Effector memory CD4-positive, alpha-beta T cell (primary cell): ENCODE measurements at regions not wholly inside any gene's neighbourhood (a gene's known extent, or its start where the extent isn't known, plus 50 kb on each side); places are given as distances from the start of the nearest gene placed in this dataset.

Experiments used
- DNase-seq, 3 donors: peaks; one replicate each; pipeline ENCODE4 v3.0.0-alpha.2; 2020
- H3K27ac ChIP-seq: 2 replicates; pipeline ENCODE4 v1.7.0; 2013; ENCODE audit warnings: mild to moderate bottlenecking, low read length, moderate library complexity; ENCODE audit not compliant: insufficient read depth, poor library complexity, severe bottlenecking
- H3K27me3 ChIP-seq: replicated peaks from 2 replicates; pipeline ENCODE4 v1.7.0; 2013; ENCODE audit warnings: mild to moderate bottlenecking, low read length; ENCODE audit not compliant: insufficient read depth, control insufficient read depth, poor library complexity, severe bottlenecking
- H3K36me3 ChIP-seq: 2 replicates; pipeline ENCODE4 v1.7.0; 2013; ENCODE audit warnings: mild to moderate bottlenecking, low read length, moderate library complexity; ENCODE audit not compliant: control insufficient read depth, insufficient read depth
- H3K4me1 ChIP-seq: 2 replicates; pipeline ENCODE4 v1.7.0; 2013; ENCODE audit warnings: low read length, mild to moderate bottlenecking; ENCODE audit not compliant: control insufficient read depth, insufficient read depth, poor library complexity, severe bottlenecking
- H3K4me3 ChIP-seq: 2 replicates; pipeline ENCODE4 v1.7.0; 2013; ENCODE audit warnings: low read length, low read depth, mild to moderate bottlenecking; ENCODE audit not compliant: insufficient read depth, poor library complexity, severe bottlenecking
- H3K9me3 ChIP-seq: 2 replicates; pipeline ENCODE4 v1.7.0; 2013; ENCODE audit warnings: mild to moderate bottlenecking, low read length, moderate library complexity; ENCODE audit not compliant: control insufficient read depth

DNA sequence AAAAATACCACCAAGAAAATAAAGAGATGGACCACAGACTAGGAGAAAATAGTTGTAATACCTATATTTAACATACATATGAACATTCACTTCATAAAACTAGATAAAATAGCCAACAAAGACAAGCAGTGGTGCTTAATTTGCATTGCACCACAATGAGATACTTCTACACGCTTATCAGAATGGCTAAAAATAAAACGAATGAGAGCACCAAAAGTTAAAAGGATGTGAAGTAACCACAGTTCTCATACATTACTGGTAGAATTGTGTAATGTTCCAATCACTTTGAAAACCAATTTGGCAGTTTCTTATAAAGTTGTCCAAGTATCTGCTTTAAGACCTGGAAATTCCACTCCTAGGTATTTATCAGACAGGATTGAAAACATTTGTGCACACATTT lies 198.9 kb upstream of the SGCD start:
- DNase-seq, result no peak

GRCh38 chr5:156134216-156134615 lies 192.7 kb upstream of the SGCD start:
- Histone ChIP-seq H3K27me3 (no peaks in the 10 kb centered on the region), H3K4me1 (no peaks in the 10 kb centered on the region), H3K36me3 (no peaks in the 10 kb centered on the region), H3K27ac (no peak overlapping the region), H3K4me3 (no peak overlapping the region), H3K9me3 (no peaks in the 10 kb centered on the region)
- no peak for DNase-seq

More for the DNA sequence above, 198.9 kb upstream of the SGCD start:
- H3K27ac ChIP-seq, result no peak overlapping the region
- no peaks in the 10 kb centered on the region for H3K36me3 ChIP-seq
- no peak overlapping the region for H3K4me3 ChIP-seq
- H3K27me3 ChIP-seq, result no peaks in the 10 kb centered on the region
- no peaks in the 10 kb centered on the region for H3K9me3 ChIP-seq
- H3K4me1 ChIP-seq, result no peaks in the 10 kb centered on the region

GRCh38 chr5:156135531-156135930 lies 191.4 kb upstream of the SGCD start:
- Histone ChIP-seq H3K27me3 (no peaks in the 10 kb centered on the region), H3K4me1 (no peaks in the 10 kb centered on the region), H3K9me3 (no peaks in the 10 kb centered on the region), H3K36me3 (no peaks in the 10 kb centered on the region), H3K4me3 (no peak overlapping the region), H3K27ac (no peak overlapping the region)
- DNase-seq, result no peak

- Histone ChIP-seq H3K4me3 (no peak overlapping the region), H3K36me3 (no peaks in the 10 kb centered on the region), H3K27ac (no peak overlapping the region), H3K9me3 (no peaks in the 10 kb centered on the region), H3K27me3 (no peaks in the 10 kb centered on the region), H3K4me1 (no peaks in the 10 kb centered on the region)
- DNase-seq, result no peak
These were observed 189.7 kb upstream of the SGCD start for GRCh38 chr5:156137071-156137869.

GRCh38 chr5:156142867-156143266 lies 184.1 kb upstream of the SGCD start:
- Histone ChIP-seq H3K27me3 (no peaks in the 10 kb centered on the region), H3K27ac (no peak overlapping the region), H3K36me3 (no peaks in the 10 kb centered on the region), H3K4me3 (no peak overlapping the region), H3K4me1 (no peaks in the 10 kb centered on the region), H3K9me3 (no peaks in the 10 kb centered on the region)
- DNase-seq, result no peak

DNA sequence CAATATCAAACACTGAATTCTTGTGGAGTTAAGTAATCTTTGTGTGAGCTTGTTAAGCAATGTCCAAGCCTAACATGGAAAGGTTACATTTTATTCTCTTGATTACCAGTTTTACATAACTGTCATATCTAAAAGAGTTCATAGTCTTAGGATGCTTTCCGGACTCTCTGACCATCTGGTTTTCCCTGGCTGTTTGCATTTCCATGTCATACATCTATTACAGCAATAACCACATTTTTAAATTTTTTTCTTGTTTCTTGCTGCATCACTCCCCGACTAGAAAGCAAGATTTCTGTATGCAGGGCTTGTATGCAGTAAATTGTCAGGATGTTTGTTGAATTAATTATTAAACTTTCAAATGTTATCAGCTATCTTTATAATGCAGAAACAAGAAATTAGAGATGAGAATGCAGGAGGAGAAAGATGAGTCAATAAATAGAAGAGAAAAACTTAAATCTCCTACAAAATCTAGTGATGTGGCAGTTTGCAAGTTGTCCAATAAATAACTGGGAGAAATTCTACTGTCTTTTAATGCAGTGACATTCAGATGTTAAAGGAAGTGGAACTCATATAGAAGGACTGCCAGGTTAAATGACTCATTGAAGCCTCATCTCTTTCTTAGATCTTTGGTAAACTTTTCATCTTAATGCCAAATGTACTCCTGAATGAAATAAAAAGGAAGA lies 179.6 kb upstream of the SGCD start:
- no peak for DNase-seq
- Histone ChIP-seq H3K36me3 (no peaks in the 10 kb centered on the region), H3K27me3 (no peaks in the 10 kb centered on the region), H3K9me3 (no peaks in the 10 kb centered on the region), H3K4me1 (no peaks in the 10 kb centered on the region), H3K27ac (no peak overlapping the region), H3K4me3 (no peak overlapping the region)

DNA sequence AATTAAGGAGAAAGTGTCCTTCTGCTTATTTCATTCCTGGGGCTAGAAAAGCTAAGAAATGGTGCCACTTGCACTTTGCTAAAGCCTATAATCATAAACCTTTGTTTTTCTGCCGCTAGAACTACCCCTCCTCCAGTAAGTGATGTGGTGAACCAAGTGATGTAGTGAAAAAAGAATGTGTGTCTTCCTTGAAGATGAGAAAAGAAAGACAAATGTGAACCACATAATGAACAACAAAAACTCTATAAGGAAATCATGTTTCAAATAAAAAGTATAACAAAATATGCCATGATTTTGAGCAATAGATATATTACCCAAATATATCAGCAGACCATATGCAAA lies 179.0 kb upstream of the SGCD start:
- H3K4me1 ChIP-seq, result no peaks in the 10 kb centered on the region
- no peak for DNase-seq
- no peak overlapping the region for H3K4me3 ChIP-seq
- H3K27me3 ChIP-seq, result no peaks in the 10 kb centered on the region
- no peaks in the 10 kb centered on the region for H3K9me3 ChIP-seq
- H3K27ac ChIP-seq, result no peak overlapping the region
- no peaks in the 10 kb centered on the region for H3K36me3 ChIP-seq

- Histone ChIP-seq H3K27ac (no peak overlapping the region), H3K4me3 (no peak overlapping the region), H3K9me3 (no peaks in the 10 kb centered on the region), H3K4me1 (no peaks in the 10 kb centered on the region), H3K36me3 (no peaks in the 10 kb centered on the region), H3K27me3 (no peaks in the 10 kb centered on the region)
- no peak for DNase-seq
These were observed 178.7 kb upstream of the SGCD start for GRCh38 chr5:156148301-156148700.

GRCh38 chr5:156149213-156149612 lies 177.8 kb upstream of the SGCD start:
- Histone ChIP-seq H3K27me3 (no peaks in the 10 kb centered on the region), H3K4me3 (no peak overlapping the region), H3K9me3 (no peaks in the 10 kb centered on the region), H3K27ac (no peak overlapping the region), H3K4me1 (no peaks in the 10 kb centered on the region), H3K36me3 (no peaks in the 10 kb centered on the region)
- DNase-seq, result no peak

GRCh38 chr5:156153602-156154001 lies 173.4 kb upstream of the SGCD start:
- Histone ChIP-seq H3K4me1 (no peaks in the 10 kb centered on the region), H3K36me3 (no peaks in the 10 kb centered on the region), H3K27me3 (no peaks in the 10 kb centered on the region), H3K27ac (no peak overlapping the region), H3K4me3 (no peak overlapping the region), H3K9me3 (no peaks in the 10 kb centered on the region)
- DNase-seq, result no peak
